Testis (tissue), 2 donors: ENCODE measurements at regions not wholly inside any gene's neighbourhood (a gene's known extent, or its start where the extent isn't known, plus 50 kb on each side); places are given as distances from the start of the nearest gene placed in this dataset.

Experiments used
- CTCF ChIP-seq, 3 experiments: fragments of 450-650 bp in 2 of 3; fragments of 200-600 bp in 1 of 3; sonication (generic) in 1 of 3; IDR thresholded peaks; one replicate each; pipeline ENCODE4 v1.5.1; 2016 to 2019; ENCODE audit warnings: antibody characterized with exemption in 3 of 3, mild to moderate bottlenecking in 2 of 3, moderate library complexity in 1 of 3
- POLR2A ChIP-seq: fragments of 450-650 bp; IDR thresholded peaks from one replicate; pipeline ENCODE4 v1.6.1; 2017; ENCODE audit warnings: antibody characterized with exemption, mild to moderate bottlenecking, moderate library complexity

DNA sequence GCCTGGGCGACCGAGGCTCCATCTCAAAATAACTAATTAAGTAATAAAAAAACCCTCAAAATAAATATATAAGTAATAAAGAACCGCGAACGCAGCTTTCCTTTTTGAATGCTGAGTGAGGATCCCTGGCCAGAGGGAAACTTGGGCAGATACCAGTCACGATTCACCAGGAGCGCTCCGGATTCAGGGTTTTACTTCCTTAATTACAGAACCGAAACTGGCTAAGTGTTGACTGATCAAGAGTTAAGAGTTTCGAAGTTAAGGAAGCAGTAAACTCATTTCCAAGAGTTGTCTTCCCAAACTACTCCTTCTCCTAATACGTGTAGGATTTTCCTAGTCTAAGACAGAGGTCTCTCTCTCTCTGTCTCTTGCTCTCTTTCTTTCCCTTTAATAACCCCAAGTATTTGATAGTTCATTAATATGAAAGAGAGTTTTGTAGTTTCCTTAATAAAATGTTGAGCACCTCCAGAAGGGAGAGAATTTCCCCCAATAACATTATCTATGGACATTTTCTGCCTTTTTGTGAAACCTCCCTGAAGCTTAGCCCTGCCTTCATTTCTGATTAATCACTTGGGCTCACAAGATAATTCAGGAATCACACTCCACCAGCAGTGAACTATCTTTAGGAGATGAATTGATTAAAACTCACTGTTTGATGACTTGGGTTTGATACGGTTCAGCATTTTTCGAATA is 61.4 kb upstream of the ZNF217 start:
- no peak for TF ChIP-seq CTCF (IDR thresholded peaks at IDR 0.05)
- no peak for TF ChIP-seq POLR2A
